Adrenal gland (tissue), 9 donors: ENCODE measurements at regions not wholly inside any gene's neighbourhood (a gene's known extent, or its start where the extent isn't known, plus 50 kb on each side); places are given as distances from the start of the nearest gene placed in this dataset.

Experiments used
- DNase-seq, 7 donors: peaks; one replicate each; pipeline ENCODE4 v3.0.0-alpha.2; 2019 to 2020
- H3K27ac ChIP-seq, 5 donors: fragments of 200-600 bp; sonication (generic) in 4 of 5; 1 replicate in 3 of 5; 2 replicates in 2 of 5; pipeline versions ENCODE4 v1.5.1 to v1.8.0; 2016 to 2020; ENCODE audit warnings: mild to moderate bottlenecking in 1 of 5
- H3K27me3 ChIP-seq: fragments of 200-600 bp; 2 replicates; pipeline ENCODE4 v1.8.0; 2021
- H3K36me3 ChIP-seq, 2 donors: fragments of 200-600 bp; replicated peaks in 1 of 2; 1 replicate in 1 of 2; 2 replicates in 1 of 2; pipeline versions ENCODE4 v1.5.1 to v1.8.0; 2018 to 2022
- H3K4me1 ChIP-seq, 2 donors: fragments of 200-600 bp; replicated peaks in 1 of 2; 1 replicate in 1 of 2; 2 replicates in 1 of 2; pipeline versions ENCODE4 v1.5.1 to v1.8.0; 2018 to 2021
- H3K4me3 ChIP-seq, 4 donors: fragments of 200-600 bp; sonication (generic) in 3 of 4; one replicate each; pipeline ENCODE4 v1.5.1; 2016 to 2018
- H3K9me3 ChIP-seq, 3 donors: fragments of 200-600 bp; sonication (generic) in 1 of 3; replicated peaks in 1 of 3; 1 replicate in 2 of 3; 2 replicates in 1 of 3; pipeline versions ENCODE4 v1.5.1 to v1.8.0; 2016 to 2021
- CTCF ChIP-seq, 6 experiments: fragments of 450-650 bp in 4 of 6; fragments of 200-600 bp in 2 of 6; sonication (generic) in 1 of 6; IDR thresholded peaks; 1 replicate in 5 of 6; 2 replicates in 1 of 6; pipeline versions ENCODE4 v1.5.1 to v1.8.0; 2016 to 2021; ENCODE audit warnings: antibody characterized with exemption in 6 of 6, mild to moderate bottlenecking in 2 of 6, moderate library complexity in 1 of 6
- POLR2A ChIP-seq, 2 donors: fragments of 450-650 bp; IDR thresholded peaks; one replicate each; pipeline ENCODE4 v1.6.1; 2017; ENCODE audit warnings: antibody characterized with exemption in 2 of 2, mild to moderate bottlenecking in 2 of 2, moderate library complexity in 1 of 2
- WGBS, 4 donors: extraction: QIAGEN DNeasy Blood & Tissue Kit in 2 of 4; methylation state at CpG; one replicate each; pipeline versions ENCODE4 v1.1.5 to v1.1.7; 2013 to 2017; 5-methylcytosine and 5-hydroxymethylcytosine counted together
- intact Hi-C, 2 donors: fragments of 100-400 bp; cut with DNase I; formaldehyde crosslinking; loops; one replicate each; pipeline versions ENCODE4 v1.14.1 to v1.15.0; 2022 to 2023
- donor health status: healthy with polysubstance abuse.
- donor health status: Bipolar disorder and iron deficiency.
- donor health status: DM: yes; HTN: yes; CAD: no.
- donor health status: DM: no; HTN: no; CAD: no.
- donor health status: DM: no; HTN: no; CAD: no.

- H3K4me3 ChIP-seq: no peak overlapping the region
- H3K9me3 ChIP-seq: no peaks in the 10 kb centered on the region
- DNase-seq: no peak
- no peak for TF ChIP-seq POLR2A (IDR thresholded peaks at IDR 0.05)
- TF ChIP-seq CTCF (IDR thresholded peaks at IDR 0.05): no peak
- H3K4me1 ChIP-seq: no peaks in the 10 kb centered on the region
- no peak overlapping the region for H3K27ac ChIP-seq
- H3K36me3 ChIP-seq: no peaks in the 10 kb centered on the region
- 83 to 94% (median 85%) methylated on average over 1 of the region's 1 CpG for WGBS, 4 donors
- intact Hi-C loops: no loop called here
- H3K27me3 ChIP-seq: no peaks in the 10 kb centered on the region
Observed at GRCh38 chr5:142478113-142478512, 153.3 kb upstream of the SPRY4 start.

GRCh38 chr5:142475102-142475513 lies 150.3 kb upstream of the SPRY4 start:
- Histone ChIP-seq H3K4me3 (no peak overlapping the region), H3K9me3 (no peaks in the 10 kb centered on the region), H3K27ac (no peak overlapping the region), H3K4me1 (no peaks in the 10 kb centered on the region), H3K36me3 (no peaks in the 10 kb centered on the region), H3K27me3 (no peaks in the 10 kb centered on the region)
- intact Hi-C loops: no loop called here
- no peak for DNase-seq
- 86 to 95% (median 90%) methylated on average over 2 of the region's 2 CpGs for WGBS, 4 donors
- TF ChIP-seq POLR2A (IDR thresholded peaks at IDR 0.05): no peak
- no peak for TF ChIP-seq CTCF (IDR thresholded peaks at IDR 0.05)

GRCh38 chr5:142474431-142475094 lies 149.7 kb upstream of the SPRY4 start:
- intact Hi-C loops: no loop called here
- Histone ChIP-seq H3K27ac (no peak overlapping the region), H3K4me1 (no peaks in the 10 kb centered on the region), H3K36me3 (no peaks in the 10 kb centered on the region), H3K27me3 (no peaks in the 10 kb centered on the region), H3K9me3 (no peaks in the 10 kb centered on the region), H3K4me3 (no peak overlapping the region)
- TF ChIP-seq CTCF (IDR thresholded peaks at IDR 0.05): no peak
- WGBS, 4 donors: 68 to 86% (median 76%) methylated on average over 2 of the region's 2 CpGs
- DNase-seq: no peak

- H3K36me3 ChIP-seq: no peaks in the 10 kb centered on the region
- H3K4me1 ChIP-seq: no peaks in the 10 kb centered on the region
Observed at GRCh38 chr5:142473038-142473437, 148.2 kb upstream of the SPRY4 start.

More at GRCh38 chr5:142473038-142473437, 148.2 kb upstream of the SPRY4 start:
- H3K9me3 ChIP-seq: no peaks in the 10 kb centered on the region
- no peak overlapping the region for H3K27ac ChIP-seq
- intact Hi-C loops: no loop called here
- no peak overlapping the region for H3K4me3 ChIP-seq
- no peak for DNase-seq
- no peaks in the 10 kb centered on the region for H3K27me3 ChIP-seq
- TF ChIP-seq POLR2A (IDR thresholded peaks at IDR 0.05) (no peak), CTCF (IDR thresholded peaks at IDR 0.05) (no peak)
